ENCODE measurements at regions not wholly inside any gene's neighbourhood (a gene's known extent, or its start where the extent isn't known, plus 50 kb on each side); places are given as distances from the start of the nearest gene placed in this dataset.

GRCh38 chr3:11739123-11739522 lies 95.4 kb upstream of the VGLL4 start:
- TF ChIP-seq POLR2A (IDR thresholded peaks at IDR 0.05) (no peak), CTCF (IDR thresholded peaks at IDR 0.05 in 4 of 5, conservative IDR thresholded peaks at IDR 0.05 in 1 of 5) (no peak)
